GM12892 (cell line): ENCODE measurements at regions not wholly inside any gene's neighbourhood (a gene's known extent, or its start where the extent isn't known, plus 50 kb on each side); places are given as distances from the start of the nearest gene placed in this dataset.

Experiments
- POLR2A ChIP-seq: IDR thresholded peaks from 2 replicates; pipeline ENCODE4 v1.6.1; 2011; ENCODE audit warnings: low read depth, low read length, control low read depth
- POLR2AphosphoS5 ChIP-seq: IDR thresholded peaks from 2 replicates; pipeline ENCODE4 v1.6.1; 2011; ENCODE audit warnings: low read depth, low read length, control low read depth
- TAF1 ChIP-seq: IDR thresholded peaks from 2 replicates; pipeline ENCODE4 v1.6.1; 2011; ENCODE audit warnings: low read depth, mild to moderate bottlenecking, control low read depth, low read length, borderline replicate concordance

- TF ChIP-seq POLR2A: no peak
- TF ChIP-seq POLR2AphosphoS5: no peak
- TF ChIP-seq TAF1: no peak
These were observed 235.1 kb downstream of the EPHA4 start for GRCh38 chr2:221336967-221337366.
